ENCODE measurements at regions not wholly inside any gene's neighbourhood (a gene's known extent, or its start where the extent isn't known, plus 50 kb on each side); places are given as distances from the start of the nearest gene placed in this dataset.

GRCh38 chr13:22229916-22230315, 559.0 kb downstream of the FGF9 start:
- no peak for TF ChIP-seq CTCF (IDR thresholded peaks at IDR 0.05; ENCODE audit: low read depth, low read length, missing control alignments)
- no peak overlapping the region for H3K4me3 ChIP-seq (replicated peaks; ENCODE audit: low read depth, low read length)
- DNase-seq (ENCODE audit: extremely low read depth, low read depth), result no peak

- no peak for TF ChIP-seq CTCF (IDR thresholded peaks at IDR 0.05; ENCODE audit: low read depth, low read length, missing control alignments)
- no peak overlapping the region for H3K4me3 ChIP-seq (replicated peaks; ENCODE audit: low read depth, low read length)
- no peak for DNase-seq (ENCODE audit: extremely low read depth, low read depth)
These were observed 561.3 kb downstream of the FGF9 start for GRCh38 chr13:22232186-22232585.

GRCh38 chr13:22235285-22235949, 564.5 kb downstream of the FGF9 start:
- DNase-seq (ENCODE audit: extremely low read depth, low read depth), result no peak

GRCh38 chr13:22235950-22236290, 565.0 kb downstream of the FGF9 start:
- no peak overlapping the region for H3K4me3 ChIP-seq (replicated peaks; ENCODE audit: low read depth, low read length)
- no peak for TF ChIP-seq CTCF (IDR thresholded peaks at IDR 0.05; ENCODE audit: low read depth, low read length, missing control alignments)
- DNase-seq (ENCODE audit: extremely low read depth, low read depth), result no peak

More at GRCh38 chr13:22235285-22235949, 564.5 kb downstream of the FGF9 start:
- no peak for TF ChIP-seq CTCF (IDR thresholded peaks at IDR 0.05; ENCODE audit: low read depth, low read length, missing control alignments)
- no peak overlapping the region for H3K4me3 ChIP-seq (replicated peaks; ENCODE audit: low read depth, low read length)

- no peak overlapping the region for H3K4me3 ChIP-seq (replicated peaks; ENCODE audit: low read depth, low read length)
- DNase-seq (ENCODE audit: extremely low read depth, low read depth), result no peak
- no peak for TF ChIP-seq CTCF (IDR thresholded peaks at IDR 0.05; ENCODE audit: low read depth, low read length, missing control alignments)
These were observed 567.4 kb downstream of the FGF9 start for GRCh38 chr13:22238269-22238668.

GRCh38 chr13:22240716-22241115, 569.8 kb downstream of the FGF9 start:
- no peak for DNase-seq (ENCODE audit: extremely low read depth, low read depth)
- TF ChIP-seq CTCF (IDR thresholded peaks at IDR 0.05; ENCODE audit: low read depth, low read length, missing control alignments), result no peak
- H3K4me3 ChIP-seq (replicated peaks; ENCODE audit: low read depth, low read length), result no peak overlapping the region
